GM13976 (cell line): ENCODE measurements at regions not wholly inside any gene's neighbourhood (a gene's known extent, or its start where the extent isn't known, plus 50 kb on each side); places are given as distances from the start of the nearest gene placed in this dataset.

ENCODE experiments used
- DNase-seq: peaks from one replicate; pipeline ENCODE4 v3.0.0; 2012; ENCODE audit warnings: low spot score
- CTCF ChIP-seq: IDR thresholded peaks from 2 replicates; pipeline ENCODE4 v1.5.1; 2012; ENCODE audit warnings: borderline replicate concordance, mild to moderate bottlenecking; ENCODE audit not compliant: insufficient read depth; ENCODE audit errors: extremely low read depth, missing control alignments, control extremely low read depth
- in situ Hi-C: fragments of 300-500 bp; cut with MboI; formaldehyde crosslinking; loops from one replicate; pipeline ENCODE4 v1.12.0; 2022; ENCODE audit warnings: low sequenced_read_pairs, mixed read lengths, inconsistent platforms; ENCODE audit not compliant: unreplicated experiment

- DNase-seq = no peak
- in situ Hi-C loops = loop anchor here (10.0 kb wide), 1 partner anchor 262 kb away; no protein-coding TSS in a partner anchor
- no peak for TF ChIP-seq CTCF
These were observed 259.2 kb downstream of the PTEN start for GRCh38 chr10:88122576-88122975.

GRCh38 chr10:88125766-88126165, 262.3 kb downstream of the PTEN start:
- in situ Hi-C loops = loop anchor here (10.0 kb wide), 1 partner anchor 259 kb away; no protein-coding TSS in a partner anchor
- no peak for TF ChIP-seq CTCF
- DNase-seq = no peak

- no peak for DNase-seq
- TF ChIP-seq CTCF = no peak
- in situ Hi-C loops = loop anchor here (10.0 kb wide), 1 partner anchor 258 kb away; no protein-coding TSS in a partner anchor
These were observed 263.3 kb downstream of the PTEN start for GRCh38 chr10:88126699-88127098.

GRCh38 chr10:88127269-88127668, 263.8 kb downstream of the PTEN start:
- in situ Hi-C loops = loop anchor here (10.0 kb wide), 1 partner anchor 258 kb away; no protein-coding TSS in a partner anchor
- DNase-seq = no peak
- no peak for TF ChIP-seq CTCF

DNA sequence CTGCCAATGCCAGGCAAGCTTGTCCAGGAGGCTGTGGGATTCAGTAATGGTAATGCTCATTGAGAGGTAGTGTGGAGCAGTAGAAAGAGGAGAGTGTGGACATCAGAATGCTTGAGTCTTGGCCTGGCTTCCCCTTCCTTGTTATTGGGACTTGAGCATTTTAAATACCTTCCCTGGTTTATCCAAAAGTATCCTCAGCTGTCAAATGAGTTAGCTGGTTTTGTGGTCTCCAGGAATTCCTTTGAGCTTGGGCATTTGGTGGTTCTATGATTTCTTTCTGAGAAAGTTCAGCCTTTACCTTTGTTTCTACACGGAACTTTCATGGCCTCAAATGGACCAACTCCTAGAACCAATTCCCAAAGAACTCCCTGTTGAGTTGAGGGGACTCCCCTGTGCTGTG, 264.3 kb downstream of the PTEN start:
- no peak for DNase-seq
- no peak for TF ChIP-seq CTCF
- in situ Hi-C loops = loop anchor here (10.0 kb wide), 1 partner anchor 257 kb away; no protein-coding TSS in a partner anchor

GRCh38 chr10:88129013-88129412, 265.6 kb downstream of the PTEN start:
- no peak for DNase-seq
- in situ Hi-C loops = loop anchor here (10.0 kb wide), 1 partner anchor 256 kb away; no protein-coding TSS in a partner anchor
- TF ChIP-seq CTCF = no peak
